ENCODE measurements at regions not wholly inside any gene's neighbourhood (a gene's known extent, or its start where the extent isn't known, plus 50 kb on each side); places are given as distances from the start of the nearest gene placed in this dataset.

GRCh38 chr17:77321649-77322513 lies 181.1 kb downstream of the SEC14L1 start:
- ATAC-seq (no peak), DNase-seq (no peak)
- ChIA-PET POLR2A (ENCODE audit: unreplicated experiment) (interaction anchor here (1.3 kb wide), 1 partner anchor 33 kb away, joined by 3 read pairs; no protein-coding TSS in a partner anchor), CTCF (interaction anchor here (0.6 to 1.6 kb wide), 3 partner anchors 15 to 67 kb away, joined by 3 to 6 read pairs (median 4); no protein-coding TSS in a partner anchor)
- Histone ChIP-seq H4K20me1 (ENCODE audit: low read length) (0 out of 2 replicates have a peak, but pooled peaks cover 3% of the 10 kb centered on the region), H3K4me2 (ENCODE audit: low read length) (peak overlapping the region; percentile 81), H3K9me3 (ENCODE audit: low read length) (no peaks in the 10 kb centered on the region), H3K27me3 (ENCODE audit: low read length) (no peaks in the 10 kb centered on the region), H2AFZ (ENCODE audit: low read length) (no peak overlapping the region), H3K36me3 (ENCODE audit: low read depth, low read length) (peaks cover 15% of the 10 kb centered on the region; the same call in 1 of the 2 replicates), H3K79me2 (ENCODE audit: low read length) (peaks cover 87% of the 10 kb centered on the region), H3K27ac (ENCODE audit: low read length) (peak overlapping the region; percentile 98), H3K4me3 (ENCODE audit: low read length) (peak overlapping the region; percentile 54), H3F3A (ENCODE audit: low read length, unreplicated experiment) (peaks cover 25% of the 10 kb centered on the region), H3K9me2 (replicated peaks; ENCODE audit: low read length) (no peaks in the 10 kb centered on the region), H3K4me1 (ENCODE audit: insufficient read depth, low read length) (peaks cover 70% of the 10 kb centered on the region), H3K9ac (ENCODE audit: low read length) (peak overlapping the region; percentile 91)
- no TSS peak for BruUV-seq (replicated peaks)
- TF ChIP-seq EZH2 (IDR thresholded peaks at IDR 0.05; ENCODE audit: low read length, unreplicated experiment) (no peak), CTCF (conservative IDR thresholded peaks at IDR 0.05; ENCODE audit: low read depth, low read length) (no peak), EZH2phosphoT487 (IDR thresholded peaks at IDR 0.05; ENCODE audit: borderline replicate concordance, low read length) (no peak)
- intact Hi-C loops (cut with micrococcal nuclease): no loop called here

GRCh38 chr17:77322514-77323412 lies 182.0 kb downstream of the SEC14L1 start:
- peak; percentile 76 for ATAC-seq

More at GRCh38 chr17:77322514-77323412, 182.0 kb downstream of the SEC14L1 start:
- peak; percentile 99 for DNase-seq
- Histone ChIP-seq H3K4me1 (ENCODE audit: insufficient read depth, low read length) (peaks cover 70% of the 10 kb centered on the region), H3F3A (ENCODE audit: low read length, unreplicated experiment) (peaks cover 25% of the 10 kb centered on the region), H3K9ac (ENCODE audit: low read length) (peak overlapping the region; percentile 91), H3K27ac (ENCODE audit: low read length) (peak overlapping the region; percentile 98), H3K9me2 (replicated peaks; ENCODE audit: low read length) (no peaks in the 10 kb centered on the region), H3K27me3 (ENCODE audit: low read length) (no peaks in the 10 kb centered on the region), H4K20me1 (ENCODE audit: low read length) (0 out of 2 replicates have a peak, but pooled peaks cover 3% of the 10 kb centered on the region), H3K4me3 (ENCODE audit: low read length) (peak overlapping the region; percentile 54), H3K36me3 (ENCODE audit: low read depth, low read length) (peaks cover 11% of the 10 kb centered on the region; the same call in 1 of the 2 replicates), H2AFZ (ENCODE audit: low read length) (no peak overlapping the region), H3K9me3 (ENCODE audit: low read length) (no peaks in the 10 kb centered on the region), H3K4me2 (ENCODE audit: low read length) (peak overlapping the region; percentile 81), H3K79me2 (ENCODE audit: low read length) (peaks cover 91% of the 10 kb centered on the region)
- TF ChIP-seq CTCF (conservative IDR thresholded peaks at IDR 0.05; ENCODE audit: low read depth, low read length) (no peak), EZH2 (IDR thresholded peaks at IDR 0.05; ENCODE audit: low read length, unreplicated experiment) (no peak), EZH2phosphoT487 (IDR thresholded peaks at IDR 0.05; ENCODE audit: borderline replicate concordance, low read length) (no peak)
- CTCF ChIA-PET: interaction anchor here (0.6 to 1.6 kb wide), 4 partner anchors 14 to 68 kb away, joined by 3 to 6 read pairs (median 4); no protein-coding TSS in a partner anchor
- POLR2A ChIA-PET (ENCODE audit: unreplicated experiment): interaction anchor here (0.5 to 1.4 kb wide), 9 partner anchors 8 to 500 kb away, joined by 3 to 31 read pairs (median 3); no protein-coding TSS in a partner anchor
- BruUV-seq (replicated peaks): TSS peak; percentile 91
- intact Hi-C loops (cut with micrococcal nuclease): no loop called here

All from PC-3 (cell line).